ENCODE measurements at regions not wholly inside any gene's neighbourhood (a gene's known extent, or its start where the extent isn't known, plus 50 kb on each side); places are given as distances from the start of the nearest gene placed in this dataset.

GRCh38 chr4:157763490-157763889 lies 409.3 kb downstream of the GASK1B start:
- no TSS peak for BruUV-seq (replicated peaks)

GRCh38 chr4:157754410-157754809 lies 418.4 kb downstream of the GASK1B start:
- intact Hi-C loops (cut with micrococcal nuclease): no loop called here
- no peak overlapping the region for H3K4me3 Mint-ChIP-seq (ENCODE audit: unreplicated experiment)
- peaks cover 12% of the 10 kb centered on the region for H3K9me3 Mint-ChIP-seq (ENCODE audit: unreplicated experiment)
- no TSS peak for BruUV-seq (replicated peaks)
- POLR2A ChIA-PET: no interaction called here
- TF ChIP-seq, protein P1, sequence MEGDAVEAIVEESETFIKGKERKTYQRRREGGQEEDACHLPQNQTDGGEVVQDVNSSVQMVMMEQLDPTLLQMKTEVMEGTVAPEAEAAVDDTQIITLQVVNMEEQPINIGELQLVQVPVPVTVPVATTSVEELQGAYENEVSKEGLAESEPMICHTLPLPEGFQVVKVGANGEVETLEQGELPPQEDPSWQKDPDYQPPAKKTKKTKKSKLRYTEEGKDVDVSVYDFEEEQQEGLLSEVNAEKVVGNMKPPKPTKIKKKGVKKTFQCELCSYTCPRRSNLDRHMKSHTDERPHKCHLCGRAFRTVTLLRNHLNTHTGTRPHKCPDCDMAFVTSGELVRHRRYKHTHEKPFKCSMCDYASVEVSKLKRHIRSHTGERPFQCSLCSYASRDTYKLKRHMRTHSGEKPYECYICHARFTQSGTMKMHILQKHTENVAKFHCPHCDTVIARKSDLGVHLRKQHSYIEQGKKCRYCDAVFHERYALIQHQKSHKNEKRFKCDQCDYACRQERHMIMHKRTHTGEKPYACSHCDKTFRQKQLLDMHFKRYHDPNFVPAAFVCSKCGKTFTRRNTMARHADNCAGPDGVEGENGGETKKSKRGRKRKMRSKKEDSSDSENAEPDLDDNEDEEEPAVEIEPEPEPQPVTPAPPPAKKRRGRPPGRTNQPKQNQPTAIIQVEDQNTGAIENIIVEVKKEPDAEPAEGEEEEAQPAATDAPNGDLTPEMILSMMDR (IDR thresholded peaks at IDR 0.05; ENCODE audit: unreplicated experiment): no peak
- peaks cover 7% of the 10 kb centered on the region for H3K36me3 Mint-ChIP-seq (ENCODE audit: insufficient read depth, unreplicated experiment)
- no peaks in the 10 kb centered on the region for H3K27me3 Mint-ChIP-seq (ENCODE audit: insufficient read depth, unreplicated experiment)
- no peak overlapping the region for H3K27ac Mint-ChIP-seq (ENCODE audit: low read depth, unreplicated experiment)
- DNase-seq (ENCODE audit: unreplicated experiment): no peak
- no peaks in the 10 kb centered on the region for H3K4me1 Mint-ChIP-seq (ENCODE audit: insufficient read depth, unreplicated experiment)
- CTCF ChIA-PET: no interaction called here

More at GRCh38 chr4:157763490-157763889, 409.3 kb downstream of the GASK1B start:
- POLR2A ChIA-PET: no interaction called here
- no peaks in the 10 kb centered on the region for H3K36me3 Mint-ChIP-seq (ENCODE audit: insufficient read depth, unreplicated experiment)
- no peak overlapping the region for H3K27ac Mint-ChIP-seq (ENCODE audit: low read depth, unreplicated experiment)
- TF ChIP-seq, protein P1 (IDR thresholded peaks at IDR 0.05; ENCODE audit: unreplicated experiment): no peak
- DNase-seq (ENCODE audit: unreplicated experiment): no peak
- CTCF ChIA-PET: no interaction called here
- no peaks in the 10 kb centered on the region for H3K4me1 Mint-ChIP-seq (ENCODE audit: insufficient read depth, unreplicated experiment)
- no peaks in the 10 kb centered on the region for H3K9me3 Mint-ChIP-seq (ENCODE audit: unreplicated experiment)
- no peak overlapping the region for H3K4me3 Mint-ChIP-seq (ENCODE audit: unreplicated experiment)
- H3K27me3 Mint-ChIP-seq (ENCODE audit: insufficient read depth, unreplicated experiment): no peaks in the 10 kb centered on the region
- intact Hi-C loops (cut with micrococcal nuclease): no loop called here

DNA sequence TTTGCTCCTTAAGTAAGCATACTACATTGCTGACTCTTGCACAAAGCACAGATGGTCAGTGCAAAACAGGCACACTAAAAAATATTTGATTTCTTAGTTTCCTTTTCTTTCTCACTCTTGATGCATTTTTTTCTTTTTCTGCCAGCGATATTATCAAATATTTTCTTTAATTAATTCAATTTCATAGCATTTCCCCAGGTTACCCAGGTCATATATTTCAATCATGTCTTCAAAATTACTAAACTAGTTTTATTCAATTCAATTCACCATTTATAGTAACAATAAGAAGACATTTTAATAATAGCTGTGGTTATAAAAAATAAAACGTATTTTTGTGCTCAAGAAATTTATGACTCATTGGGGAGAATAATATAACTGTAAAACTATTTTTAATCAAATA lies 421.2 kb downstream of the GASK1B start:
- no peak for DNase-seq (ENCODE audit: unreplicated experiment)
- no peak overlapping the region for H3K27ac Mint-ChIP-seq (ENCODE audit: low read depth, unreplicated experiment)
- no TSS peak for BruUV-seq (replicated peaks)
- no peaks in the 10 kb centered on the region for H3K27me3 Mint-ChIP-seq (ENCODE audit: insufficient read depth, unreplicated experiment)
- TF ChIP-seq, protein P1 (IDR thresholded peaks at IDR 0.05; ENCODE audit: unreplicated experiment): no peak
- CTCF ChIA-PET: no interaction called here
- peaks cover 12% of the 10 kb centered on the region for H3K9me3 Mint-ChIP-seq (ENCODE audit: unreplicated experiment)
- peaks cover 7% of the 10 kb centered on the region for H3K36me3 Mint-ChIP-seq (ENCODE audit: insufficient read depth, unreplicated experiment)
- no peak overlapping the region for H3K4me3 Mint-ChIP-seq (ENCODE audit: unreplicated experiment)
- POLR2A ChIA-PET: interaction anchor here (0.7 kb wide), 1 partner anchor 9 kb away, joined by 4 read pairs; no protein-coding TSS in a partner anchor
- H3K4me1 Mint-ChIP-seq (ENCODE audit: insufficient read depth, unreplicated experiment): no peaks in the 10 kb centered on the region
- intact Hi-C loops (cut with micrococcal nuclease): no loop called here

DNA sequence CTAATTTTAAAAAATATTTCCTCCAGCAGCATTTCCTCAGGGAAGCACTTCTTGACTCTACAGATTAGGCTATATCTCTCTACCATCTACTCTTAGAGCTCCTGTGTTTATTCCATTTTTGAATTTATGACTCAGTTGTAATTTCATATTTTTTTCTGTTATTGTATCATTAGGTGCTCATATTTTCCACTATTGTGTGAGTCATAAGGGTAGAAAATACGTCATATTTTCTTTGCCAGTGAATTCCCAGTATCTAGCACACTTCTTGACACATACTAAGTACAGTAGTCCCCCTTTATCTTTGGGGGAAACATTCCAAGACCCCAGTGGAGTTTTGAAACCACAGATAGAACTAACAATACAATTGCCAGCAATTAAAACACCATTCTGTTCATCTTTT lies 431.2 kb downstream of the GASK1B start:
- no peaks in the 10 kb centered on the region for H3K27me3 Mint-ChIP-seq (ENCODE audit: insufficient read depth, unreplicated experiment)
- ChIA-PET CTCF (no interaction called here), POLR2A (interaction anchor here (0.7 kb wide), 1 partner anchor 142 kb away, joined by 3 read pairs; no protein-coding TSS in a partner anchor)
- H3K9me3 Mint-ChIP-seq (ENCODE audit: unreplicated experiment): no peaks in the 10 kb centered on the region
- H3K4me3 Mint-ChIP-seq (ENCODE audit: unreplicated experiment): no peak overlapping the region
- peaks cover 12% of the 10 kb centered on the region for H3K4me1 Mint-ChIP-seq (ENCODE audit: insufficient read depth, unreplicated experiment)
- DNase-seq (ENCODE audit: unreplicated experiment): peak; percentile 24
- peak overlapping the region; percentile 2 for H3K27ac Mint-ChIP-seq (ENCODE audit: low read depth, unreplicated experiment)
- intact Hi-C loops (cut with micrococcal nuclease): no loop called here
- TF ChIP-seq, protein P1 (IDR thresholded peaks at IDR 0.05; ENCODE audit: unreplicated experiment): no peak
- no peaks in the 10 kb centered on the region for H3K36me3 Mint-ChIP-seq (ENCODE audit: insufficient read depth, unreplicated experiment)
- no TSS peak for BruUV-seq (replicated peaks)

Measured in MCF 10A (cell line).